ENCODE measurements at regions not wholly inside any gene's neighbourhood (a gene's known extent, or its start where the extent isn't known, plus 50 kb on each side); places are given as distances from the start of the nearest gene placed in this dataset.

- TF ChIP-seq PBX2 (CRISPR knock-in tag; IDR thresholded peaks at IDR 0.05; ENCODE audit: low read depth) (no peak), PBX2 (tag; conservative IDR thresholded peaks at IDR 0.05; ENCODE audit: low read depth) (peak; percentile 35; the same call in 1 of the 2 replicates), MCM5 (IDR thresholded peaks at IDR 0.05; ENCODE audit: low read depth) (no peak), SMARCA4 (IDR thresholded peaks at IDR 0.05) (peak; percentile 19; the same call in 1 of the 2 replicates), ATF6 (CRISPR knock-in tag; IDR thresholded peaks at IDR 0.05) (no peak), ZNF609 (CRISPR knock-in tag; IDR thresholded peaks at IDR 0.05; ENCODE audit: borderline replicate concordance) (no peak), ARID2 (IDR thresholded peaks at IDR 0.05) (no peak), ARID1B (IDR thresholded peaks at IDR 0.05) (peak; percentile 76), MYC (IDR thresholded peaks at IDR 0.05; ENCODE audit: low read depth, low read length) (no peak), MYC (CRISPR knock-in tag; IDR thresholded peaks at IDR 0.05; ENCODE audit: borderline replicate concordance, low read depth) (no peak)
Observed at GRCh38 chr10:59965899-59966650, 59.7 kb upstream of the CCDC6 start (continued).
